ENCODE measurements at regions not wholly inside any gene's neighbourhood (a gene's known extent, or its start where the extent isn't known, plus 50 kb on each side); places are given as distances from the start of the nearest gene placed in this dataset.

- peaks cover 74% of the 10 kb centered on the region for H4K20me1 ChIP-seq (ENCODE audit: insufficient read depth, low read length)
- no peak overlapping the region for H2AFZ ChIP-seq (ENCODE audit: insufficient read depth, low read depth, low read length, poor library complexity, severe bottlenecking)
- TF ChIP-seq CTCF (IDR thresholded peaks at IDR 0.05): no peak
- no peak overlapping the region for H3K4me3 ChIP-seq (replicated peaks in 1 of 3; ENCODE audit: low read depth in 2 of 3, low read length in 3 of 3)
- peak overlapping the region; percentile 73 for H3K9ac ChIP-seq (ENCODE audit: insufficient read depth, low read length, poor library complexity, severe bottlenecking)
- H3K27me3 Mint-ChIP-seq (ENCODE audit: low read depth in 3 of 3): peaks cover 0 to 3% (median 2%) of the 10 kb centered on the region in 3 donors
- intact Hi-C loops (cut with micrococcal nuclease): loop anchor here (5.0 to 10.0 kb wide), 3 partner anchors 57 to 321 kb away; no protein-coding TSS in a partner anchor
- peaks cover 78% of the 10 kb centered on the region for H3K79me2 ChIP-seq (ENCODE audit: insufficient read depth, low read length)
- H3K4me1 ChIP-seq (ENCODE audit: control insufficient read depth in 1 of 2, insufficient read depth in 2 of 2, low read length in 2 of 2): peaks cover 47 to 49% of the 10 kb centered on the region in 2 donors
- 71% methylated on average over 6 of the region's 12 CpGs for WGBS (ENCODE audit: insufficient coverage)
- peaks cover 28 to 69% of the 10 kb centered on the region in 2 donors for H3K36me3 ChIP-seq (replicated peaks in 1 of 2; ENCODE audit: control insufficient read depth in 1 of 2, insufficient read depth in 2 of 2, low read length in 2 of 2)
- peaks cover 43% of the 10 kb centered on the region for H3K4me1 Mint-ChIP-seq
- H3K9me3 Mint-ChIP-seq: peaks cover 0 to 2% (median 0%) of the 10 kb centered on the region in 7 donors
- H3K9me3 ChIP-seq (replicated peaks in 1 of 2; ENCODE audit: control insufficient read depth in 1 of 2, insufficient read depth in 1 of 2, low read length in 2 of 2): no peaks in the 10 kb centered on the region
- H3K36me3 Mint-ChIP-seq: peaks cover 64 to 76% of the 10 kb centered on the region in 2 donors
- no peak overlapping the region for H3K4me2 ChIP-seq (replicated peaks; ENCODE audit: extremely low read depth, low read length, poor library complexity, severe bottlenecking)
- no peak for DNase-seq
- peak overlapping the region in 5 of 7 donors; percentile 18 to 79 (median 50) for H3K27ac Mint-ChIP-seq
- no peak overlapping the region for H3K4me3 Mint-ChIP-seq
- H3K27me3 ChIP-seq (ENCODE audit: control insufficient read depth in 2 of 2, insufficient read depth in 2 of 2, low read length in 2 of 2): no peaks in the 10 kb centered on the region
- no peak overlapping the region for H3K27ac ChIP-seq (ENCODE audit: low read depth in 1 of 2, low read length in 2 of 2)
These were observed 115.7 kb downstream of the NCOR2 start for GRCh38 chr12:124451637-124452243.

GRCh38 chr12:124451016-124451415, 116.4 kb downstream of the NCOR2 start:
- H3K9me3 Mint-ChIP-seq: peaks cover 0 to 2% (median 0%) of the 10 kb centered on the region in 7 donors
- H3K36me3 Mint-ChIP-seq: peaks cover 64 to 76% of the 10 kb centered on the region in 2 donors
- peaks cover 40 to 42% of the 10 kb centered on the region in 2 donors for H3K4me1 ChIP-seq (ENCODE audit: control insufficient read depth in 1 of 2, insufficient read depth in 2 of 2, low read length in 2 of 2)
- H3K4me2 ChIP-seq (replicated peaks; ENCODE audit: extremely low read depth, low read length, poor library complexity, severe bottlenecking): no peak overlapping the region
- no peaks in the 10 kb centered on the region for H3K27me3 ChIP-seq (ENCODE audit: control insufficient read depth in 2 of 2, insufficient read depth in 2 of 2, low read length in 2 of 2)
- whole genome bisulfite sequencing (ENCODE audit: insufficient coverage): 89% methylated on average over 11 of the region's 11 CpGs
- peaks cover 30 to 70% of the 10 kb centered on the region in 2 donors for H3K36me3 ChIP-seq (replicated peaks in 1 of 2; ENCODE audit: control insufficient read depth in 1 of 2, insufficient read depth in 2 of 2, low read length in 2 of 2)
- peaks cover 38% of the 10 kb centered on the region for H3K4me1 Mint-ChIP-seq
- H3K4me3 Mint-ChIP-seq: no peak overlapping the region
- no peak for DNase-seq
- H4K20me1 ChIP-seq (ENCODE audit: insufficient read depth, low read length): peaks cover 75% of the 10 kb centered on the region
- peak overlapping the region in 1 of 7 donors; percentile 16 for H3K27ac Mint-ChIP-seq
- no peak overlapping the region for H2AFZ ChIP-seq (ENCODE audit: insufficient read depth, low read depth, low read length, poor library complexity, severe bottlenecking)
- intact Hi-C loops (cut with micrococcal nuclease): loop anchor here (5.0 to 10.0 kb wide), 3 partner anchors 56 to 321 kb away; no protein-coding TSS in a partner anchor
- H3K27ac ChIP-seq (ENCODE audit: low read depth in 1 of 2, low read length in 2 of 2): no peak overlapping the region
- H3K79me2 ChIP-seq (ENCODE audit: insufficient read depth, low read length): peaks cover 78% of the 10 kb centered on the region
- H3K9ac ChIP-seq (ENCODE audit: insufficient read depth, low read length, poor library complexity, severe bottlenecking): no peak overlapping the region
- H3K4me3 ChIP-seq (replicated peaks in 1 of 3; ENCODE audit: low read depth in 2 of 3, low read length in 3 of 3): no peak overlapping the region
- H3K27me3 Mint-ChIP-seq (ENCODE audit: low read depth in 3 of 3): peaks cover 0 to 3% (median 2%) of the 10 kb centered on the region in 3 donors
- TF ChIP-seq CTCF (IDR thresholded peaks at IDR 0.05): no peak
- H3K9me3 ChIP-seq (replicated peaks in 1 of 2; ENCODE audit: control insufficient read depth in 1 of 2, insufficient read depth in 1 of 2, low read length in 2 of 2): no peaks in the 10 kb centered on the region
